AG04449 (cell line): ENCODE measurements at regions not wholly inside any gene's neighbourhood (a gene's known extent, or its start where the extent isn't known, plus 50 kb on each side); places are given as distances from the start of the nearest gene placed in this dataset.
"Not testable (repeated sequence)": the region's sequence is repeated elsewhere in the genome, so short reads cannot be mapped to it uniquely, and the experiment has no call there.

Experiments
- CTCF ChIA-PET: fragments of 350-600 bp; formaldehyde crosslinking; extraction: SDS; loops from one replicate; lab custom pipeline; 2021; ENCODE audit warnings: antibody characterized with exemption; lab: Yijun Ruan, JAX
- POLR2A ChIA-PET: fragments of 400-600, 350-600 bp; formaldehyde crosslinking; extraction: SDS; loops from one replicate; lab custom pipeline; 2020; ENCODE audit warnings: antibody characterized with exemption, inconsistent platforms; lab: Yijun Ruan, JAX
- DNase-seq: peaks from one replicate; pipeline ENCODE4 v3.0.0-alpha.2; 2010; ENCODE audit warnings: low read depth, low spot score
- H3K4me3 ChIP-seq: 2 replicates; pipeline ENCODE4 v1.5.1; 2011; ENCODE audit warnings: low read depth, mild to moderate bottlenecking, control low read depth, low read length
- CTCF ChIP-seq: IDR thresholded peaks from one replicate; pipeline ENCODE4 v1.5.1; 2011; ENCODE audit warnings: mild to moderate bottlenecking, moderate library complexity, low read length, control low read depth, inconsistent platforms; ENCODE audit not compliant: insufficient read depth; ENCODE audit errors: missing control alignments

- ChIA-PET POLR2A (no interaction called here), CTCF (interaction anchor here (2.1 kb wide), 1 partner anchor 167 kb away, joined by 7 read pairs; no protein-coding TSS in a partner anchor)
- no peak overlapping the region for H3K4me3 ChIP-seq
- no peak for TF ChIP-seq CTCF
- no peak for DNase-seq
Measured at GRCh38 chr13:33556828-33557227, 261.1 kb upstream of the RFC3 start.

- ChIA-PET CTCF (interaction anchor here (2.1 kb wide), 1 partner anchor 18 kb away, joined by 7 read pairs; no protein-coding TSS in a partner anchor), POLR2A (no interaction called here)
Measured at GRCh38 chr13:33560726-33561125, 257.2 kb upstream of the RFC3 start.

GRCh38 chr13:33561627-33562026 lies 256.3 kb upstream of the RFC3 start:
- TF ChIP-seq CTCF: no peak
- POLR2A ChIA-PET: no interaction called here
- no peak for DNase-seq
- H3K4me3 ChIP-seq: no peak overlapping the region
- CTCF ChIA-PET: no interaction called here

More at GRCh38 chr13:33560726-33561125, 257.2 kb upstream of the RFC3 start:
- no peak for TF ChIP-seq CTCF
- DNase-seq: no peak
- no peak overlapping the region for H3K4me3 ChIP-seq

GRCh38 chr13:33571618-33572017 lies 246.3 kb upstream of the RFC3 start:
- POLR2A ChIA-PET: no interaction called here
- no peak for DNase-seq
- TF ChIP-seq CTCF: no peak
- H3K4me3 ChIP-seq: no peak overlapping the region
- CTCF ChIA-PET: no interaction called here

DNA sequence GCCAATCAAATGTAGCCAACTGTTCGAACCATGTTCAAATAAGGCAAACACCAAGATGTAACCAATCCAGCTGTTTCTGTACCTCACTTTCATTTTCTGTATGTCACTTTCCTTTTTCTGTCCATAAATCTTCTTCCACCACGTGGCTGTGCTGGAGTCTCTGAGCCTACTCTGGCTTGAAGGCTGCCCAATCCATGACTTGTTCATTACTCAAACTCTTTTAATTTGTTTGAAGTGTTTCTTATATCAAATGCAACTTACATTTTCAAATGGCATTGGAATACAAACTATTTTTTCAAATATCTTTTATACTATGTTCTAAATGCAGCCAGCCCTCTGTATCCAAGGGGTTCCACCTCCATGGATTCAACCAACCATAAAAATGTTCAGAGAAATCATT lies 245.6 kb upstream of the RFC3 start:
- CTCF ChIA-PET, DNase-seq, H3K4me3 ChIP-seq, POLR2A ChIA-PET: not testable (repeated sequence)

DNA sequence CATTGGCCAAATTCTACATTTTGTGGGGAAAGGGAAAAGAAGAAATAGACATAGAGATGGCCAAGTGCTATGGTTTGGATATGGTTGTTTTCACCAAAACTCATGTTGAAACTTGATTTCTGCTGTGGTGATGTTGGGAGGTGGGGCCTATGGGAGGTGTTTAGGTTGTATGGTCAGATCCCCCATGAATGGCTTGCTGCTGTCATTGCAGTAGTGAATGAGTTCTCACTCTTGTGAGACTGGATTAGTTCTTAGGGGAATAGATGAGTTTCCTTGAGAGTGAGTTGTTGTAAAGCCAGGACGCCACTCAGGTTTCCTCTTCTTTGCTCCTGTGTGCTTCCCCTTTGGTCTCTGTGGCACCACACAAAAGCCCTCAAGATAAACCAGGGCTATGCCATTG lies 242.6 kb upstream of the RFC3 start:
- CTCF ChIA-PET: no interaction called here
- no peak for TF ChIP-seq CTCF
- POLR2A ChIA-PET: no interaction called here
- H3K4me3 ChIP-seq: no peak overlapping the region
- no peak for DNase-seq

DNA sequence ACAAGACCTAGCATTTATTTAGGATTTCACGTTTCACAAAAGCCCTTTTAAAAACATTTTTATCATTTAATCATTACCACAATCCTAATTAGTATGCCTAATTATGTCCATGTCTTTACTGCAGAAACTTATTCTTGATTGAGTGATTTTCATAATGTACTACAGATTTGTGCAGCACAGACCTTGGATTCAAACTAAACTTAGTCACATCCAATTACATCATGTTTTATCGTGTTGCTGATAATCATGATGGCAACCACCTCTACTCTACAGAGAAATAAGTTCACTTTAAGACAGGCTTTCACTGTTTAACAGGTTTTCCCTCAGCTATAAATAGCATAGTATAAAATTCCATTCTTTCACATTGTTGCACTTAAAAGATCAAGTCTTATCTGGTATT lies 240.9 kb upstream of the RFC3 start:
- TF ChIP-seq CTCF: no peak
- ChIA-PET CTCF (no interaction called here), POLR2A (no interaction called here)
- no peak overlapping the region for H3K4me3 ChIP-seq
- no peak for DNase-seq
